Activated T-helper 2 cell treated with anti-CD3 and anti-CD28 coated beads, Interferon-gamma antibody, Interleukin-2, Interleukin-4, amounts not matched to agents 10 μg/mL and 5 μg/mL and 100 μg/mL, durations not matched to agents 14 hours and 24 hours and 36 hours (primary cell): ENCODE measurements at regions not wholly inside any gene's neighbourhood (a gene's known extent, or its start where the extent isn't known, plus 50 kb on each side); places are given as distances from the start of the nearest gene placed in this dataset.

ENCODE experiments used
- DNase-seq: peaks from one replicate; pipeline ENCODE4 v3.0.0; 2021; ENCODE audit warnings: low spot score
- H3K27ac Mint-ChIP-seq: one replicate; pipeline ENCODE4 v1.8.0; 2021; ENCODE audit warnings: mixed read lengths
- H3K27me3 Mint-ChIP-seq: one replicate; pipeline ENCODE4 v1.8.0; 2021; ENCODE audit warnings: low read depth, mixed read lengths
- H3K36me3 Mint-ChIP-seq: one replicate; pipeline ENCODE4 v1.8.0; 2021; ENCODE audit warnings: low read depth, mixed read lengths
- H3K4me1 Mint-ChIP-seq: one replicate; pipeline ENCODE4 v1.8.0; 2021; ENCODE audit warnings: low read depth, mixed read lengths
- H3K4me3 Mint-ChIP-seq: one replicate; pipeline ENCODE4 v1.8.0; 2021; ENCODE audit warnings: low read depth, mild to moderate bottlenecking, moderate library complexity, mixed read lengths
- H3K9me3 Mint-ChIP-seq: one replicate; pipeline ENCODE4 v1.8.0; 2021; ENCODE audit warnings: mixed read lengths
- intact Hi-C: fragments of 100-400 bp; cut with micrococcal nuclease; formaldehyde crosslinking; loops from one replicate; pipeline ENCODE4 v1.15.1; 2023

GRCh38 chr14:87122166-87122565 lies 870.8 kb downstream of the GALC start:
- Mint-ChIP-seq H3K27ac (no peak overlapping the region), H3K27me3 (no peaks in the 10 kb centered on the region), H3K9me3 (peaks cover 14% of the 10 kb centered on the region), H3K4me1 (no peaks in the 10 kb centered on the region), H3K4me3 (no peak overlapping the region), H3K36me3 (no peaks in the 10 kb centered on the region)
- intact Hi-C loops = no loop called here
- no peak for DNase-seq

- Mint-ChIP-seq H3K4me3 (no peak overlapping the region), H3K36me3 (no peaks in the 10 kb centered on the region), H3K27me3 (no peaks in the 10 kb centered on the region), H3K27ac (no peak overlapping the region), H3K9me3 (peaks cover 11% of the 10 kb centered on the region), H3K4me1 (no peaks in the 10 kb centered on the region)
- no peak for DNase-seq
- intact Hi-C loops = no loop called here
Observed at GRCh38 chr14:87121716-87122115, 871.3 kb downstream of the GALC start.

GRCh38 chr14:87115234-87115633 lies 877.7 kb downstream of the GALC start:
- no peak for DNase-seq
- no peak overlapping the region for H3K27ac Mint-ChIP-seq
- H3K4me3 Mint-ChIP-seq = no peak overlapping the region
- H3K27me3 Mint-ChIP-seq = no peaks in the 10 kb centered on the region
- H3K9me3 Mint-ChIP-seq = peaks cover 15% of the 10 kb centered on the region
- intact Hi-C loops = no loop called here
- no peaks in the 10 kb centered on the region for H3K4me1 Mint-ChIP-seq
- no peaks in the 10 kb centered on the region for H3K36me3 Mint-ChIP-seq

GRCh38 chr14:87113286-87113685 lies 879.7 kb downstream of the GALC start:
- Mint-ChIP-seq H3K27me3 (no peaks in the 10 kb centered on the region), H3K4me1 (no peaks in the 10 kb centered on the region), H3K4me3 (no peak overlapping the region), H3K9me3 (peaks cover 17% of the 10 kb centered on the region), H3K36me3 (no peaks in the 10 kb centered on the region), H3K27ac (no peak overlapping the region)
- intact Hi-C loops = no loop called here
- no peak for DNase-seq

- H3K27me3 Mint-ChIP-seq = no peaks in the 10 kb centered on the region
- no peaks in the 10 kb centered on the region for H3K36me3 Mint-ChIP-seq
- H3K4me3 Mint-ChIP-seq = no peak overlapping the region
- no peak for DNase-seq
- H3K4me1 Mint-ChIP-seq = no peaks in the 10 kb centered on the region
- H3K27ac Mint-ChIP-seq = no peak overlapping the region
- intact Hi-C loops = no loop called here
- H3K9me3 Mint-ChIP-seq = peaks cover 22% of the 10 kb centered on the region
Observed at GRCh38 chr14:87111741-87112140, 881.2 kb downstream of the GALC start.

- H3K27ac Mint-ChIP-seq = no peak overlapping the region
- H3K9me3 Mint-ChIP-seq = peaks cover 22% of the 10 kb centered on the region
- no peak overlapping the region for H3K4me3 Mint-ChIP-seq
- no peaks in the 10 kb centered on the region for H3K36me3 Mint-ChIP-seq
- intact Hi-C loops = no loop called here
- no peaks in the 10 kb centered on the region for H3K4me1 Mint-ChIP-seq
- no peak for DNase-seq
- no peaks in the 10 kb centered on the region for H3K27me3 Mint-ChIP-seq
Observed at GRCh38 chr14:87111126-87111525, 881.9 kb downstream of the GALC start.

GRCh38 chr14:87109271-87109670 lies 883.7 kb downstream of the GALC start:
- intact Hi-C loops = no loop called here
- Mint-ChIP-seq H3K27ac (no peak overlapping the region), H3K4me3 (no peak overlapping the region), H3K9me3 (peaks cover 22% of the 10 kb centered on the region), H3K4me1 (no peaks in the 10 kb centered on the region), H3K27me3 (no peaks in the 10 kb centered on the region), H3K36me3 (no peaks in the 10 kb centered on the region)
- no peak for DNase-seq

GRCh38 chr14:87108726-87109125 lies 884.3 kb downstream of the GALC start:
- no peak for DNase-seq
- Mint-ChIP-seq H3K4me3 (no peak overlapping the region), H3K4me1 (no peaks in the 10 kb centered on the region), H3K36me3 (no peaks in the 10 kb centered on the region), H3K27ac (no peak overlapping the region), H3K27me3 (no peaks in the 10 kb centered on the region), H3K9me3 (peaks cover 22% of the 10 kb centered on the region)
- intact Hi-C loops = no loop called here

- no peak for DNase-seq
- no peaks in the 10 kb centered on the region for H3K4me1 Mint-ChIP-seq
- peaks cover 18% of the 10 kb centered on the region for H3K9me3 Mint-ChIP-seq
- H3K36me3 Mint-ChIP-seq = no peaks in the 10 kb centered on the region
- no peak overlapping the region for H3K27ac Mint-ChIP-seq
- no peak overlapping the region for H3K4me3 Mint-ChIP-seq
- intact Hi-C loops = no loop called here
- H3K27me3 Mint-ChIP-seq = no peaks in the 10 kb centered on the region
Observed at GRCh38 chr14:87102811-87103378, 890.1 kb downstream of the GALC start.

GRCh38 chr14:87097015-87097414 lies 896.0 kb downstream of the GALC start:
- intact Hi-C loops = no loop called here
- no peaks in the 10 kb centered on the region for H3K27me3 Mint-ChIP-seq
- H3K9me3 Mint-ChIP-seq = peaks cover 20% of the 10 kb centered on the region
- no peak for DNase-seq
- H3K36me3 Mint-ChIP-seq = no peaks in the 10 kb centered on the region
- H3K27ac Mint-ChIP-seq = no peak overlapping the region
- H3K4me1 Mint-ChIP-seq = no peaks in the 10 kb centered on the region
- no peak overlapping the region for H3K4me3 Mint-ChIP-seq

GRCh38 chr14:87094913-87095312 lies 898.1 kb downstream of the GALC start:
- DNase-seq = no peak
- intact Hi-C loops = no loop called here
- Mint-ChIP-seq H3K27me3 (no peaks in the 10 kb centered on the region), H3K4me1 (no peaks in the 10 kb centered on the region), H3K4me3 (no peak overlapping the region), H3K9me3 (peaks cover 18% of the 10 kb centered on the region), H3K27ac (no peak overlapping the region), H3K36me3 (no peaks in the 10 kb centered on the region)

GRCh38 chr14:87088588-87088987 lies 904.4 kb downstream of the GALC start:
- intact Hi-C loops = no loop called here
- Mint-ChIP-seq H3K36me3 (no peaks in the 10 kb centered on the region), H3K4me1 (no peaks in the 10 kb centered on the region), H3K9me3 (peaks cover 24% of the 10 kb centered on the region), H3K27ac (no peak overlapping the region), H3K4me3 (no peak overlapping the region), H3K27me3 (no peaks in the 10 kb centered on the region)
- no peak for DNase-seq

- H3K27ac Mint-ChIP-seq = no peak overlapping the region
- DNase-seq = no peak
- intact Hi-C loops = no loop called here
- no peak overlapping the region for H3K4me3 Mint-ChIP-seq
- H3K27me3 Mint-ChIP-seq = no peaks in the 10 kb centered on the region
- no peaks in the 10 kb centered on the region for H3K4me1 Mint-ChIP-seq
- H3K36me3 Mint-ChIP-seq = no peaks in the 10 kb centered on the region
- peaks cover 24% of the 10 kb centered on the region for H3K9me3 Mint-ChIP-seq
Observed at GRCh38 chr14:87087881-87088280, 905.1 kb downstream of the GALC start.

GRCh38 chr14:87084908-87085307 lies 908.1 kb downstream of the GALC start:
- Mint-ChIP-seq H3K27me3 (no peaks in the 10 kb centered on the region), H3K9me3 (peaks cover 31% of the 10 kb centered on the region), H3K4me1 (no peaks in the 10 kb centered on the region), H3K4me3 (no peak overlapping the region), H3K36me3 (no peaks in the 10 kb centered on the region), H3K27ac (no peak overlapping the region)
- intact Hi-C loops = no loop called here
- DNase-seq = no peak
